ENCODE measurements at regions not wholly inside any gene's neighbourhood (a gene's known extent, or its start where the extent isn't known, plus 50 kb on each side); places are given as distances from the start of the nearest gene placed in this dataset.

DNA sequence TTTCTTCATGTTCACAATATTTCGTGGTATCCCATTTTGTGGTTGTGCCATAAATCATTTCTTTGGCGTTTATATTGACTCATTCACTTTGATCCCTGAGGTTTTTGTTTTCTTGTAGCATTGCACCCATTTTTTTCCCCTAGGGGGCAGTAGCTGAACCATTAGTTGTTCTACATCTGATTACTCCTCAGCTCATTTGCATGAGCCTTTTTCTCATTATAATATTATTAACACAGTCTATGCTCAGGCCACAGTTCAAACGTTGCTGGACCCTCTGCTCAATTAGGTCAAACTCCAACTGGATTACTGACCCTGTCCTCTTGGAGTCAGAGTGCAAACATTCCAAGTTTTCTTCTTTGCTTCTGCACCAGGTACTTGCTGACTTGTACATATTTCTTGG, 475.4 kb upstream of the SEL1L start:
- TF ChIP-seq POLR2A (IDR thresholded peaks at IDR 0.05; ENCODE audit: low read length) (no peak), GATA1 (IDR thresholded peaks at IDR 0.05; ENCODE audit: low read depth, low read length) (no peak)

Measured in erythroblast (primary cell).